Glomerular visceral epithelial cell (primary cell): ENCODE measurements at regions not wholly inside any gene's neighbourhood (a gene's known extent, or its start where the extent isn't known, plus 50 kb on each side); places are given as distances from the start of the nearest gene placed in this dataset.
"Not testable (repeated sequence)": the region's sequence is repeated elsewhere in the genome, so short reads cannot be mapped to it uniquely, and the experiment has no call there.

Source experiments
- DNase-seq: peaks from one replicate; pipeline ENCODE4 v3.0.0-alpha.2; 2016; ENCODE audit errors: extremely low spot score

- DNase-seq: no peak
Observed at GRCh38 chr2:89833116-89833779, 1141.8 kb downstream of the RPIA start.

- DNase-seq: peak; percentile 39
Observed at GRCh38 chr2:89833780-89834117, 1142.3 kb downstream of the RPIA start.

DNA sequence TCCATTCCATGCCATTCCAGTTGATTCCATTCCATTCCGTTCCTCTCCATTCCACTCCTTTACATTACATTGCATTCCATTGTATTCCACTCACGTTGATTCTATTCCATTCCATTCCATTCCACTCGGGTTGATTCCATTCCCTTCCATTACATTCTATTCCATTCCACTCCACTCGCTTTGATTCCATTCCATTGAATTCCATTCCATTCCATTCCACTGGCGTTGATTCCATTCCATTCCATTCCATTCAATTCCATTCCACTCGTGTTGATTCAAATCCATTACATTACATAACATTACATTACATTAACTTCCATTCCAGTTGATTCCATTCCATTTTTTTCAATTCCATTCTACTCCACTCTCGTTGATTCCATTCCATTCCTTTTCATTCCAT is 1142.8 kb downstream of the RPIA start:
- no peak for DNase-seq

DNA sequence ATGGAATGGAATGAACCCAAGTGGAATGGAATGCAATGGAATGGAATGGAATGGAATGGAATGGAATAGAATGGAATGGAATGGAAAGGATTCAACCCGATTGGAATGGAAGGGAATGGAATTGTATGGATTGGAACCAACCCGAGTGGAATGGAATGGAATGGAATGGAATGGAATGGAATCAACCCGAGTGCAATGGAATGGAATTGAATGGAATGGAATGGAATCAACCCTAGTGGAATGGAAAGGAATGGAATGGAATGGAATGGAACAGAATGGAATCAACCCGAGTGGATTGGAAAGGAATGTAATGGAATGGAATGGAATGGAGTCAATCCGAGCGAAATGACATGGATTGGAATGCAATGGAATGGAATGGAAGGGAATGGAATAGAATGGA is 1144.9 kb downstream of the RPIA start:
- peak; percentile 48 for DNase-seq

GRCh38 chr2:89837962-89838625 is 1146.6 kb downstream of the RPIA start:
- no peak for DNase-seq

DNA sequence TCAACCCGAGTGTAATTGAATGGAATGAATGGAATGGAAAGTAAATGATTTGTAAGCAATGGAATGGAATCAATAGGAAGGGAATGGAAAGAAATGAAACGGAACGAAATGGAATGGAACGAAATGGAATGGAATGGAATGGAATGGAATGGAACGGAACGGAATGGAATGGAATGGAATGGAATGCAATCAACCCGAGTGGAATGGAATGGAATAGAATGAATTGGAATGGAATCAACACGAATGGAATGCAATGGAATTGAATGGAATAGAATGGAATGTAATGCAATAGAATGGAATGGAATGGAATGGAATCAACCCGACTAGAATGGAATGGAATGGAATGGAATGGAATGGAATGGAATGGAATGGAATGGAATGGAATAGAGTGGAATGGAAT is 1148.7 kb downstream of the RPIA start:
- not testable (repeated sequence) for DNase-seq

GRCh38 chr2:89840781-89841475 is 1149.5 kb downstream of the RPIA start:
- DNase-seq: not testable (repeated sequence)

DNA sequence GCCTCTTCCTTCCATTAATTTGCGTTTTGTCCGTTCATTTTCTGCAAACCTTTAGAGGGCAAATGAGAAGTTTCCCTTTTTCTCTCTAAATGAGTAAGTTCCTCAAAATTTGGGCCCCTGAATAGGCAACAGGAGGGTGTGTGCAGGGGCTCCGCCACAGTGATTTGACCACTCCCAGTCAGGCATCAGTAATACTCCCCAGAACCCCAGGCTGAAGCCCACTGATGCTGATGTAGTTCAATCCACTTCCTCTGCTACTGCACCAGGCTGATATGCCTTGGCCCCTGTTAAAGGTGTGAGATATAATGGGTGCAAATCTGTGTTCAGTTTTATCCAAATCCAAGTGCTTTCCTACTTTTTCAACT is 1150.0 kb downstream of the RPIA start:
- DNase-seq: no peak

DNA sequence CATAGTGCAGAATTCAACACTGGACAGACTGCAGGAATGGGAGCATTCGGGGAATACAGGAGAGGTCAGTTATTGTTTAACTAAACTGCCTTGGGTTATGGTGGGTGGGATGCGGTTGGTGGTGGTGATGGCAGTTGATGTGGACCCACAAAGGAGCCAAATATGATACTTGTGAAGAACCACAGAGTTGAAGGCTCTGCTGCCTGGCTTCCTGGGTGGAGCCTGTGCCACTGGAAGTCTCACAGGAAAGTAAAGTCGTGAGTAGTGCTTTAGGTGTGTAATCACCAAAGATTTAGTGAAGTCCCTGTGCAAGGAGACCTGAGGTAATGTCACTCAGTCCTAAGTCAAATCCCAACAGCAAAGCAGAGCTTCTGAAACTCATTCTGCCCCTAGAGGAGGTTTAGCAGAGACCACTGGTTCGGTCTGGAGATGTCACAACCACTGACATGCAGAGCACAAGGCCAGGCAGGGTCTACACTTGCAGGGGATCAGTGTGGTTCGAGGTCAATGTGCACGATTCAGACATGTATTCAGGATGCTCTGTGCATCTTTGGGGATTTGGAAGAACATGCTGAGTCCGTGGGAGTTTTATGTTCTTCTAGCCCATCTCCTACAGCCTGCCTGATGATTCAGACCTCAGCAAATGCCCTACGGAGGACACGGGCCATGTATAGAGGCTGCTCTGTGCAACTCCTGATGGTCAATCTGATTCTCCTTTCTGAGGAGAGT is 1150.9 kb downstream of the RPIA start:
- no peak for DNase-seq

DNA sequence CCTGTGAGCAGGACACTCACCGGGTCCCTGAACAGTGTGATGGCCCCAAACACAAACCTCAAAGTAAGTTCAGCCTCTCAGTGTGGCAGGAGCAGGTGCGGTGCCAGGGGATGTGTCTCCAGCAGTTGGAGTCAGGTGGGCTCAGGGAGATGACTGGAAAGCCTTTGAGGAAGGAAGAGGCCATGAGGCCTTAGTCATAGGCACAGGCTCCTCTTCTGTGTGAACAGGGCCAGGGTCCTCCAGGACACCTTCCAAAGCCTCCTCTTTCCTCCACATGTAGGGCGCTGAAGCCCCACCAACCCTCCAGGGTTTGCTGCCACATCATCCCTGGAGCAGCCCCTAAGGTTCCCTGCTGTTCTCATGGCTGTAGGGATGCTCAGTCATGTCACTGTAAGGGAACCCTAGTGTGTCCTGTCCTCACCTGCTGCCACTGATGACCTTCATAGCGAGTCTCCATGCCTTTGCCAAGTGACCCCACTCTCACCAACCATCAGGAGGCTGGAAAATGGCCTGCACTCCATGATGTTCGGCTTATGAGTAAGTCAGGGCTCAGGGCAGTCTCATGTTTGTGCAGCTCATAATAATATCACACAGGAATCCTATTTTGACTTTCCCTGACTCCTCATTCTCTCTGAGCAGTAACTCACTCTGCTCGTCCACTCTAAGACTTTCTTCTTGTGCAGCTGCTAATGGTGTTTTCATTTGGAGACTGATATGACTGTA is 1152.9 kb downstream of the RPIA start:
- no peak for DNase-seq

- DNase-seq: no peak
Observed at GRCh38 chr2:89845532-89845931, 1154.1 kb downstream of the RPIA start.

DNA sequence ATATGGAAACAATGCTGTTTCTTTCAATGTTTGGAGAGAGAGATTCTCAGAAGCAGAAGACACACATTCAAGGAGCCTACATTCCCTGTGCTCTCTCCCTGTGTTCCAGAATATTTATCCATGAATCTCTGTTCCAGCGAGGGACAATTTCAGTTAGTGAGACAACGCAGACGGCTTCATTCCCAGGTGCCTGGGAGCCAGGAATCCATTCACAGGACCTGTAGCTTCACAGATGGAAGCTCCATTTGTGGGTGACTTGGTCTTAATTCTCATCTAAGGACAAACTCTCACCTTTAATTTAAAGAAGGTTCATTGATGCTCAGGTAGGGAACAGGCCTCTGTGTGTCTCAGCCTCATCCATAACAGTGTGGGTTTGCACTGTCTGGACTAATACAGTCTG is 1156.6 kb downstream of the RPIA start:
- no peak for DNase-seq

GRCh38 chr2:89848763-89849368 is 1157.4 kb downstream of the RPIA start:
- no peak for DNase-seq

DNA sequence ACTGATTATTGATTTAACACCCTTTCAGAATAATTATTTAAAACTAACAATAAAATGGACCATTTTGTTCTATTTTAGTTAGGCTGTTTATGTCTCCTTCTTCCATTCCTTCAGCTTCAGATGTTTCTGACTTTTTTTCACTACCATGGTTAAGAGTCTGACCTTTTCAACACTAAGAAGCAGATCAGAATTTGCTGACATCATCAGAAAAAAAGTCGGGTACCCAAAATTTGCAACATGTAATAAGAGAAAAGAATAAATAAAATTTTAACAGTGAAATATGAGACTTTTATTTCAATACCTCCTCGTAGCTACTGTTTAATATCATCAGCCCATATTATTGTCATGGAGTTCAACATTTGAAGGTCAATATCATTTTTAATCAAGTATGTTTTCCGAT is 1158.3 kb downstream of the RPIA start:
- no peak for DNase-seq

GRCh38 chr2:89850481-89850880 is 1159.0 kb downstream of the RPIA start:
- no peak for DNase-seq

GRCh38 chr2:89850881-89851582 is 1159.6 kb downstream of the RPIA start:
- DNase-seq: no peak

DNA sequence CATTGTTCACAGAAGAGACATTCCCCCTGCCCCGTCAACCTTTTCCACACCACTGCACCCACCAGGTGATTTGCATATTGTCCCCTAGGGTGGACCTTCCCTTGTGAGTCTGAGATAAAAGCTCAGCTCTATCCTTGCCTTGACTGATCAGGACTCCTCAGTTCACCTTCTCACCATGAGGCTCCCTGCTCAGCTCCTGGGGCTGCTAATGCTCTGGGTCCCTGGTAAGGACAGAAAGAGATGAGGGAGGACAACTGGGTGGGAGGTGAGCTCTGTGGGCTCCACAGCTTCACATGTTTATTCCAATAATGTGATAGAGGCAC is 1160.1 kb downstream of the RPIA start:
- DNase-seq: no peak

GRCh38 chr2:89853427-89853826 is 1162.0 kb downstream of the RPIA start:
- not testable (repeated sequence) for DNase-seq

GRCh38 chr2:89855752-89856151 is 1164.3 kb downstream of the RPIA start:
- not testable (repeated sequence) for DNase-seq

DNA sequence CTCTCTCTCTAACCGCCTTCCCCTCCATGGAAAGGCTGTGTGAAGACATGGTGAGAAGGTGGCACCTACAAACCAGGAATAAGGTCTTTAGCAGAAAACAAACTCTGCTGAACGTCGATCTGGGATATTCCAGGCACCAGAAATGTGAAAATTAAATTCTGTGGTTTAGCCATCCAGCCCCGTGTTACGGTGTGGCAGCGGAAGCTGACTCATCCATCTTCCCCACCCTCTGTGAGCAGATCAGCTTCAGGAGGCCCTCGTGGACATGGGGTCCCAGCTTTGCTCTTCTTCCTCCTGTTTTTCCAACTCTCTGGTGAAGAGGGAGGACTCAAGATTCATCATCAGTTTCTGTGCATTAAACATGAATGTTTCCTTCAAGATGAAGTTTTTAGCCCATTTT is 1164.8 kb downstream of the RPIA start:
- DNase-seq: not testable (repeated sequence)

DNA sequence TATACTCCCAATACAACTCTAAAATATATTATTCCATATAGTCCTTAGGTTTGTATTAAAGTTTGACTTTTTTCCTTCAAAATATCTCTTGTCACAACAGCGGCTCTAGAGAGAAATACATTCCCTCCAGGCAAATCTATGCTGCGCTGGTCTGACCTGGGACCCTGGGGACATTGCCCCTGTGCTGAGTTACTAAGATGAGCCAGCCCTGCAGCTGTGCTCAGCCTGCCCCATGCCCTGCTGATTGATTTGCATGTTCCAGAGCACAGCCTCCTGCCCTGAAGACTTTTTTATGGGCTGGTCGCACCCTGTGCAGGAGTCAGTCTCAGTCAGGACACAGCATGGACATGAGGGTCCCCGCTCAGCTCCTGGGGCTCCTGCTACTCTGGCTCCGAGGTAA is 1170.7 kb downstream of the RPIA start:
- DNase-seq: not testable (repeated sequence)
